ENCODE measurements at regions not wholly inside any gene's neighbourhood (a gene's known extent, or its start where the extent isn't known, plus 50 kb on each side); places are given as distances from the start of the nearest gene placed in this dataset.

DNA sequence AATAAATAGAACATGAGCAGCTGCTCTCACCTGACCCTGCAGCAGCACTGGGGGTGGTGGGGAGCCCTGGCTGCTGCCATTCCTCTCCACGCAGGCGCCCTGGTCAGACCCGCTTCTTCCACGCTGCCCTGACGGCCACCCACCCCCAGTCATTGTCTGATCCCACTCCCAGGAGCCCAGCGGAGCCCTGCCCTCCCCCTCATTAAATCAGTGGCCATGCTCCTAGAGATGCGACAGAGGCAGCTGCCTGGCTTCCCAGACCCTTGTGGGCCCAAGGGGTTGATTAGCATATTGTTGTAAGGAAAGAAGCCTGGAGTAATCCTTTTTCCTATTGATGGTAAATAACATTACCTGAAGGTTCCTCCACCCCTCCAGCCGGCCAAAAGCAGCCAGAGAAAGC is 301.5 kb downstream of the RRAGC start:
- TF ChIP-seq, protein P1, sequence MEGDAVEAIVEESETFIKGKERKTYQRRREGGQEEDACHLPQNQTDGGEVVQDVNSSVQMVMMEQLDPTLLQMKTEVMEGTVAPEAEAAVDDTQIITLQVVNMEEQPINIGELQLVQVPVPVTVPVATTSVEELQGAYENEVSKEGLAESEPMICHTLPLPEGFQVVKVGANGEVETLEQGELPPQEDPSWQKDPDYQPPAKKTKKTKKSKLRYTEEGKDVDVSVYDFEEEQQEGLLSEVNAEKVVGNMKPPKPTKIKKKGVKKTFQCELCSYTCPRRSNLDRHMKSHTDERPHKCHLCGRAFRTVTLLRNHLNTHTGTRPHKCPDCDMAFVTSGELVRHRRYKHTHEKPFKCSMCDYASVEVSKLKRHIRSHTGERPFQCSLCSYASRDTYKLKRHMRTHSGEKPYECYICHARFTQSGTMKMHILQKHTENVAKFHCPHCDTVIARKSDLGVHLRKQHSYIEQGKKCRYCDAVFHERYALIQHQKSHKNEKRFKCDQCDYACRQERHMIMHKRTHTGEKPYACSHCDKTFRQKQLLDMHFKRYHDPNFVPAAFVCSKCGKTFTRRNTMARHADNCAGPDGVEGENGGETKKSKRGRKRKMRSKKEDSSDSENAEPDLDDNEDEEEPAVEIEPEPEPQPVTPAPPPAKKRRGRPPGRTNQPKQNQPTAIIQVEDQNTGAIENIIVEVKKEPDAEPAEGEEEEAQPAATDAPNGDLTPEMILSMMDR (conservative IDR thresholded peaks at IDR 0.05) = no peak
- TF ChIP-seq EZH2 (IDR thresholded peaks at IDR 0.05; ENCODE audit: low read depth) = no peak

All from PC-9 (cell line).